BLaER1 treated with 17β-estradiol and CSF1 and Interleukin-3, amounts not matched to agents 10 nM and 100 nM (cell line): ENCODE measurements at regions not wholly inside any gene's neighbourhood (a gene's known extent, or its start where the extent isn't known, plus 50 kb on each side); places are given as distances from the start of the nearest gene placed in this dataset.

Experiments
- H3K27ac ChIP-seq, 11 experiments: shearing (Covaris generic); formaldehyde crosslinking; 2 replicates each; pipeline ENCODE4 v1.8.1; 2022
- H3K27me3 ChIP-seq, 11 experiments: shearing (Covaris generic); formaldehyde crosslinking; 2 replicates each; pipeline ENCODE4 v1.8.1; 2022
- H3K36me3 ChIP-seq, 11 experiments: shearing (Covaris generic); formaldehyde crosslinking; 2 replicates each; pipeline ENCODE4 v1.8.1; 2022
- H3K4me1 ChIP-seq, 10 experiments: shearing (Covaris generic); formaldehyde crosslinking; 2 replicates each; pipeline ENCODE4 v1.8.1; 2022
- H3K4me2 ChIP-seq, 11 experiments: shearing (Covaris generic); formaldehyde crosslinking; 2 replicates each; pipeline ENCODE4 v1.8.1; 2022
- H3K4me3 ChIP-seq, 10 experiments: shearing (Covaris generic); formaldehyde crosslinking; 2 replicates each; pipeline ENCODE4 v1.8.1; 2022
- H3K9ac ChIP-seq, 11 experiments: shearing (Covaris generic); formaldehyde crosslinking; 2 replicates each; pipeline ENCODE4 v1.8.1; 2022
- H3K9me3 ChIP-seq, 11 experiments: shearing (Covaris generic); formaldehyde crosslinking; replicated peaks in 1 of 11; 2 replicates each; pipeline ENCODE4 v1.8.1; 2022
- H4K20me1 ChIP-seq, 11 experiments: shearing (Covaris generic); formaldehyde crosslinking; 2 replicates each; pipeline ENCODE4 v1.8.1; 2022
- Cebpa-rat ChIP-seq, 11 experiments: shearing (Covaris generic); IDR thresholded peaks; 2 replicates each; pipeline ENCODE4 v1.8.1; 2022

DNA sequence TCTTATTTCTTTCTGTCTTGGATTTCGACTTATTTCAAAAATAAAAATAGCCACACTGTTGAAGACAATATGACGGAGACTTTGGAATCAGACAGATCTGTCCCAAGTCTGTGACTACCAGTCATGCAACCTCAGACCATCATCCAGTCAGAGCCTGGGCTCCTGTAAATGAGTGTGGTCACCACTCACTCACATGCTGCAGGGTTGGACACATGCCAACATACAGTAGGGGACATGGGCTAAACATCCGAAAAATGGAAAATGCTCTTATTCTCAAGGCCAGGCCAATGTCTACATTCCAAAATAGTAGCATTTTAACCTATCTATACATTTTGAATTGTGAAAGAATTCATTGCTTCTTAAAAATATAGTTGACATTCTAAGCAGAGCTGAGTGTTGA is 75.5 kb upstream of the EDNRB start:
- H3K4me2 ChIP-seq = no peak overlapping the region
- no peaks in the 10 kb centered on the region for H3K4me1 ChIP-seq
- no peak overlapping the region for H3K4me3 ChIP-seq
- no peak for TF ChIP-seq Cebpa-rat (IDR thresholded peaks at IDR 0.05)
- no peaks in the 10 kb centered on the region for H4K20me1 ChIP-seq
- H3K9ac ChIP-seq = no peak overlapping the region
- H3K9me3 ChIP-seq = peaks cover 0 to 7% (median 0%) of the 10 kb centered on the region in 11 experiments; a peak in 1 of 22 replicates
- H3K27ac ChIP-seq = no peak overlapping the region
- no peaks in the 10 kb centered on the region for H3K36me3 ChIP-seq
- H3K27me3 ChIP-seq = no peaks in the 10 kb centered on the region

DNA sequence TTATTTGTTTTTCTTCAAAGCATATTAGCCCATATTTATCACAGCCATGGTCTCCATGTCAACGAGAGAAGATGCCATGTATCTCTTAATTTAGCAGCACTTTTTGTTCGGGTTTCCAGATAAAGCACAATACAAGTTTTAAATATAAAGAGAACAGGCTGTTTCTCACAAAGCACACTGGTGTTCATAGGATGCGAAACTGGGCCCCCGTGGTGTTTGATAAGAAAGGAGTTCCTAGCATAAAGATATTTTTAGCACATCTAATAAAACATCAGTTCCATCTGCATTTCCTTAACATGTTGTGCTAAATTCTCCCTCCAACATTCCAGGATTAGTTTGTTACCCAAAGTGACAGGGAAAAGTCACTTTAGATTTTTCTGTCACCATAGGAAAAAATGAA is 72.4 kb upstream of the EDNRB start:
- Histone ChIP-seq H3K27ac (no peak overlapping the region), H3K9ac (no peak overlapping the region), H3K9me3 (peaks cover 0 to 4% (median 0%) of the 10 kb centered on the region in 11 experiments; a peak in 1 of 22 replicates), H4K20me1 (no peaks in the 10 kb centered on the region), H3K36me3 (no peaks in the 10 kb centered on the region), H3K4me3 (no peak overlapping the region), H3K4me1 (no peaks in the 10 kb centered on the region), H3K4me2 (no peak overlapping the region), H3K27me3 (no peaks in the 10 kb centered on the region)
- TF ChIP-seq Cebpa-rat (IDR thresholded peaks at IDR 0.05) = no peak

DNA sequence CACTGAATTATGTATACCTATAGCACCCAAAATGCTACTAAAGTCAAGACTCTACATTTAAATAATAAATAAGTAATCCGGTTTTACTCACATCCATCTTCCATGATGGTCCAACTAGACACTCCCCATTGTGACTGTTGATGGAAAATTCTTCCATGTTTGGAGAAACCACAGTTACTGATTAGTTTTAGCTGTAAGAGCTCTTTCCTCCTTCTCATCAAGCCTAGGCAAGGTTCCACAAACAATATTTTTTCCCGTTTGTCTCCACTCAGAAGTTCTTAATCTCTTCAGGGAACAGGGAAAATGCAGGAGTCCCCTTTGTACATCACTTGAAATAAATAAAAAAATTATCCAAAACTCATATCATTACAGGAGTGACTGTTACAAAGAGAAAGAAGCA is 70.7 kb upstream of the EDNRB start:
- no peak overlapping the region for H3K9ac ChIP-seq
- no peaks in the 10 kb centered on the region for H3K36me3 ChIP-seq
- no peak overlapping the region for H3K4me3 ChIP-seq
- H3K4me1 ChIP-seq = no peaks in the 10 kb centered on the region
- H4K20me1 ChIP-seq = no peaks in the 10 kb centered on the region
- no peak for TF ChIP-seq Cebpa-rat (IDR thresholded peaks at IDR 0.05)
- H3K4me2 ChIP-seq = no peak overlapping the region
- no peaks in the 10 kb centered on the region for H3K9me3 ChIP-seq
- H3K27ac ChIP-seq = no peak overlapping the region
- H3K27me3 ChIP-seq = no peaks in the 10 kb centered on the region

DNA sequence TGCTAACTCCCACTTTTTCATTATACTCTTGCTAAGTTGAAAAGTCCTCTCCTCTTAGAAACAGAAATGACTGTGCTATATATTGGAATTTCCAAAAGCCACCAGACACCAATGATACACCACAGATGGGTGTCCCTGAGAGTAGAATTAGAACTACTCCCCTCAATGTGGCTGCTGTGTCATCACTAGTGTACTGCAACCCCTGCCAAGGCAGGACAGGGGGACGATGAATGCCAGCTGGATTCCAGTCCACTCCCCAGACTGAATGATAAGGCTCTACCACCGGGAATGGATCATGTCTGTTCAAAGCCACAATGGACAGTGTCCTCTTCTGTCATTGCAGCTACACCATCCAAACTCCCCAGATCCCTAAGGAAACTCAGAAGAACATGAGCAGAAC is 69.7 kb upstream of the EDNRB start:
- Histone ChIP-seq H3K4me3 (no peak overlapping the region), H4K20me1 (no peaks in the 10 kb centered on the region), H3K27ac (no peak overlapping the region), H3K9me3 (no peaks in the 10 kb centered on the region), H3K4me2 (no peak overlapping the region), H3K27me3 (no peaks in the 10 kb centered on the region), H3K36me3 (no peaks in the 10 kb centered on the region), H3K9ac (no peak overlapping the region), H3K4me1 (no peaks in the 10 kb centered on the region)
- TF ChIP-seq Cebpa-rat (IDR thresholded peaks at IDR 0.05) = no peak

DNA sequence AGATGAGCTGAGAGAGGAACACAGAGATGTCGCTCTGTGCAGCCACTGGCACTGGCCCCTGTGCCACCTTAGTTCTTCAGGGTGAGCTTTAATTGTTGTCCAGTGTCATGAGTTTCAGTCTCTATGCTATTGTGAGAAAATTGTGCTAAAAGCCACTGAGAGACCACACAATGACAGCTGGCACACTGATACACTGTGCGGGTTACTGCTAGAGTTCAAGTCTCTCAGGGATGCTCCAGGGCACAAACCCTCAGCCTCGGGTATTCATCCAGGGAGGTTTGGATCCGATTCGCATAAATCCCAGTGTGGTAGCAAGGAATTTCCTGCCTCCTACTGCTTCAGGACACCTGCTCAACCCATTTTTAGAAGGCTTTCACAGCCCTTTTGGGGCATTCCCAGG is 68.1 kb upstream of the EDNRB start:
- Histone ChIP-seq H3K4me1 (no peaks in the 10 kb centered on the region), H3K4me3 (no peak overlapping the region), H3K36me3 (no peaks in the 10 kb centered on the region), H4K20me1 (no peaks in the 10 kb centered on the region), H3K4me2 (no peak overlapping the region), H3K9ac (no peak overlapping the region), H3K27me3 (no peaks in the 10 kb centered on the region), H3K9me3 (no peaks in the 10 kb centered on the region), H3K27ac (no peak overlapping the region)
- TF ChIP-seq Cebpa-rat (IDR thresholded peaks at IDR 0.05) = no peak

DNA sequence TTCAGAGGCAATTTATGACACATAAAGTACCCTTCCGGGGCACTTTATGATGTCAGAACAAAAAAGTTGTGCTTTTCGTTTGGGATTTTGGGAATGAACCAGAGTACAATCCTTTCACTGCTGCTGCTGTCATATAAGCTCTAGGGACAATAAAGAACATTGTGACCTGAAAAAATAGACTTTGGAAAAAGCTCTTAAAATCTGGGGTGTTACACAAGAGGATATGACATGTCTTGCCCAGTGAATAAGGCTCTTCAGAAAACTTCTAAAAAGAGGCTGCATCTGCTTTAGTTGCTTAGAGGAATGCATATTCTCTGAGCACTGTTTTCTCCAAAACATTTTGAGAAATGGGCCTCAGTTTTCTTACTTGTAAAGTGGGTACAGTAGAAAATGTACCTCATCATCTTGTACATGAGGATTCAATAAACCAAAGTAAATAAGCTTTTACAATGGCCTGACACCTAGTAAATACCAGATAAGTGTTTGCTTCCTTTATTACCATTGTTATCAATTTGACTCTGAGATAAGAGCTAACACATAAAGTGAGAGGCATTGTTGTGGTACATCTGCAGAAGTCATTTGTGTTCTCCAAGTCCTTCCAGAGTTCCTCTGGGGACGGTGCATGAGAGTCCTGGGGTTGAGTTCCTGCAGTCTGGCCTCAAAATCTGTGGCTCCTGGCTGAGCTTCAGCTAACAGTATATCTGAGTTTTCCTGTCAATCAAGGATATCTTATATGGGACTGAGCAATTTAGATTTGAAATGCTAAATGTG is 67.4 kb upstream of the EDNRB start:
- H3K4me3 ChIP-seq = no peak overlapping the region
- H3K4me1 ChIP-seq = no peaks in the 10 kb centered on the region
- no peaks in the 10 kb centered on the region for H4K20me1 ChIP-seq
- no peak overlapping the region for H3K27ac ChIP-seq
- no peaks in the 10 kb centered on the region for H3K27me3 ChIP-seq
- H3K9me3 ChIP-seq = no peaks in the 10 kb centered on the region
- no peak for TF ChIP-seq Cebpa-rat (IDR thresholded peaks at IDR 0.05)
- H3K36me3 ChIP-seq = no peaks in the 10 kb centered on the region
- no peak overlapping the region for H3K9ac ChIP-seq
- no peak overlapping the region for H3K4me2 ChIP-seq

DNA sequence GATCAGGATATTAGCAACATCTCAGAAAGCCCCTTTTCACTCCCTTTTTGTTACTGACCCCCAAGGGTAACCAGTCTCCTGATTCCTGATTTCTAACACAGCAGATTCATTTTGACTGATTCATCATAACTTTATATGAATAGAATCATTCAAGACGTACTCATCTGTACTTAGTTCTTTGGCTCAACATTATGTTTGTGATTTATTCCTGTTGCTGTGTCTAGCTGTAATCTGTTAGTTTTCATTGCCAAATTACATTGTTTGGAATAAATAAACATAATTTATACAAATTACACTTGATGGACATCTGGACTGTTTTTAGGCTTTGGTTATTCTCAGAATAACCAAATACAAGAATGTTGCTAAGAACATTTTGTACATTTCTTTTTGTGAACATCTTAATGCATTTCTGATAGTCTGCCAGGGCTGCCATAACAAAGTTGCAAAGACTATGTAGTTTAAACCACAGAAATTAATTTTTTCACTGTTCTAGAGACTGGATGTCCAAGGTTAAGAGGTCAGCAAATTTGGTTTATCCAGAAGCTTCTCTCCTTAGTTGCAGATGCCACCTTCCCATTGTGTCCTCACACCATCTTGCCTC is 62.8 kb upstream of the EDNRB start:
- H3K4me3 ChIP-seq = no peak overlapping the region
- H3K36me3 ChIP-seq = no peaks in the 10 kb centered on the region
- H3K9ac ChIP-seq = no peak overlapping the region
- H3K27ac ChIP-seq = no peak overlapping the region
- no peak overlapping the region for H3K4me2 ChIP-seq
- H3K27me3 ChIP-seq = no peaks in the 10 kb centered on the region
- no peak for TF ChIP-seq Cebpa-rat (IDR thresholded peaks at IDR 0.05)
- no peaks in the 10 kb centered on the region for H3K4me1 ChIP-seq
- H3K9me3 ChIP-seq = peaks cover 0 to 10% (median 5%) of the 10 kb centered on the region in 11 experiments; a peak in 10 of 22 replicates
- no peaks in the 10 kb centered on the region for H4K20me1 ChIP-seq

DNA sequence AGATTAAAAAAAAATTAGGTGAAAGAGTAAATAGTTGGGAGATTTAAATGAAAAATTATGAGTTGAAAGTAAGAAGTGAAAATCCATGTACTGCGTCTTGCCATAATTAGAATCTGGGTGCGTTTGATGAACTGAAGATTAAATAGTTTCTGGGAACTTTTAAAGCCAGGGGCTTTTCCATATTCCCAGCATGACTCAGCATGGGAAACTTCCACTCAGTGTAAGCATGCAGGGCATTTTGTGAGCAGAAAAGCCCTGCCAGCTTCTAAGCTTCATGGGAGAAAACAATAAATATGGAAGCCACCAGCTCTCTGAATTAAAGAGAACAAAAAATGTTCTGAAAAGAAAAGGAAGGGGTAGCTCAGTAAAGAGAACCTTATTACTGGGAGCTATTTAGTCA is 62.0 kb upstream of the EDNRB start:
- H3K4me3 ChIP-seq = no peak overlapping the region
- H3K4me2 ChIP-seq = no peak overlapping the region
- H3K4me1 ChIP-seq = no peaks in the 10 kb centered on the region
- H3K9ac ChIP-seq = no peak overlapping the region
- H3K36me3 ChIP-seq = no peaks in the 10 kb centered on the region
- H3K27ac ChIP-seq = no peak overlapping the region
- H3K27me3 ChIP-seq = no peaks in the 10 kb centered on the region
- H3K9me3 ChIP-seq = peaks cover 0 to 10% (median 5%) of the 10 kb centered on the region in 11 experiments; a peak in 10 of 22 replicates
- H4K20me1 ChIP-seq = no peaks in the 10 kb centered on the region
- TF ChIP-seq Cebpa-rat (IDR thresholded peaks at IDR 0.05) = no peak

DNA sequence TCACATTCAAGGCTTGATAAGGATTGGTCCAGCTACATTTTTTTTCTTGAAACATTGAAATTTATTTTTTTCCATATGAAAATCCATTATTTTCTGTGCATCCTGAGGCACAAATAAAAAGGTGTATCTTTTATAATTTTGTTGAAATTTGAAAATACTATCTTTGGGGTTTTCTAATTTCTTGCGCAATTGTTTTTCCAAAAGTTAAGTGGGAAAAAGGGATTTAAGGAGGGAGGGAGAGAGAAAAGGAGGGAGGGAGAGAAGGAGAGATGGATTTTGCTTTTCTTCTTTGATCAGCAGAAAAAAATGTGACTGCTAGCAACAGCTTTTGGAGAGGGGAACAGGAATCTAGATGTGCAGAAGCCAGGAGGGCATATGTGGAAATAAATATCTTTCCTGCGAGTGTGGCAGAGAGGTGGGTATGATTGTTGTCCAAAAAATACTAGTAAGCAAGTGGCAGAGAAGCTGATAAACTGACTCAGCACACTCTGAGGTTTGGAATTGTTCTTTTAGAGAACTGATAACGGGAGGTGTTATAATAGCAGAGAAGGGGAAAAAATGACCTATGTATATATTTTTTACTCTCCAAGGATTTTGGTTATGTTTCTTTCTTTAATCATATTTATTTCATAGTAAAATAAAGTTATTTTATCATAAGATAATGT is 61.2 kb upstream of the EDNRB start:
- H4K20me1 ChIP-seq = no peaks in the 10 kb centered on the region
- no peak overlapping the region for H3K4me2 ChIP-seq
- no peak overlapping the region for H3K27ac ChIP-seq
- no peaks in the 10 kb centered on the region for H3K27me3 ChIP-seq
- peaks cover 0 to 10% (median 5%) of the 10 kb centered on the region in 11 experiments; a peak in 10 of 22 replicates for H3K9me3 ChIP-seq
- H3K36me3 ChIP-seq = no peaks in the 10 kb centered on the region
- no peak overlapping the region for H3K4me3 ChIP-seq
- H3K9ac ChIP-seq = no peak overlapping the region
- TF ChIP-seq Cebpa-rat (IDR thresholded peaks at IDR 0.05) = peak in 2 of 11 experiments; percentile 42 to 61; a peak in 4 of 22 replicates
- no peaks in the 10 kb centered on the region for H3K4me1 ChIP-seq
